GM21423 (cell line): ENCODE measurements at regions not wholly inside any gene's neighbourhood (a gene's known extent, or its start where the extent isn't known, plus 50 kb on each side); places are given as distances from the start of the nearest gene placed in this dataset.
"Not testable (repeated sequence)": the region's sequence is repeated elsewhere in the genome, so short reads cannot be mapped to it uniquely, and the experiment has no call there.

Experiments
- ATAC-seq: cut with Tn5 transposase; IDR thresholded peaks from one replicate; pipeline ENCODE4 v1.9.1; 2021; ENCODE audit warnings: mild to moderate bottlenecking, moderate library complexity; ENCODE audit not compliant: unreplicated experiment

- ATAC-seq: no peak
Observed at GRCh38 chrX:27404366-27404765, 58.8 kb downstream of the PPP4R3C start.

DNA sequence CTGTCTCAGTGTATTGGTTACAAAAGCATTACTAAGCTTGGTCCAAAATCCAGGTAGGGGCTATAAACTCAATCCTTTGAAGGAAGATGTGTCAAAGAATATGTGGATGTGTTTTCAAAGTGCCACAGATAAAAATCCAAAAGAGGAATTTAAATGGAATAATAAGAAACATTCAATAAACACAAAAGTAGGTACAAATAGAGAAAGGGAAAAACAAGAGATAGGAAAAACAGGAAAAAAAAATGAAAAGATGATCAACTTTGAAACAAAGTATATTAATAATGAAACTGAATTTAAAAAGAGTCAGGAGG lies 64.0 kb downstream of the PPP4R3C start:
- no peak for ATAC-seq

GRCh38 chrX:27391623-27392022 lies 71.5 kb downstream of the PPP4R3C start:
- no peak for ATAC-seq

GRCh38 chrX:27381419-27381818 lies 81.7 kb downstream of the PPP4R3C start:
- ATAC-seq: no peak

- ATAC-seq: no peak
Observed at GRCh38 chrX:27380163-27380845, 82.8 kb downstream of the PPP4R3C start.

- no peak for ATAC-seq
Observed at GRCh38 chrX:27354021-27354420, 109.1 kb downstream of the PPP4R3C start.

DNA sequence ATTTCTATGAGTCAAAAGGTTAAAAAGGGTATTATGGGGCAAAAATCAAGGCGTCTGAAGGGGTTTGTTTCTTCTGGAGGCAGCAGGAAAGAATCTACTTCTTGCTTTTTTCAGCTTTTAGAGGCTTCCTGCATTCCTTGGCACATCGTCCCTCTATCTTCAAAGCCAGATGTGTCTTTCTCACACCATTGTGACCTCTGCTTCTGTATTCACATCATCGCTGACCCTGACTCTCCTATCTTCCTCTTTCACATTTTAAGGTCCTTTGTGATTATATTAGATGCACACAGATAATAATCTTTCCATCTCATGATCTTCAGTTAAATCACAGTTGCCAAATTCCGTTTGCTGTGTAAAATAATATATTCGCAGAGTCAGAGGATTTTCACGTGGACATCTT lies 112.7 kb downstream of the PPP4R3C start:
- no peak for ATAC-seq

GRCh38 chrX:27336466-27337091 lies 126.6 kb downstream of the PPP4R3C start:
- no peak for ATAC-seq

- ATAC-seq: no peak
Observed at GRCh38 chrX:27321632-27322031, 141.5 kb downstream of the PPP4R3C start.

DNA sequence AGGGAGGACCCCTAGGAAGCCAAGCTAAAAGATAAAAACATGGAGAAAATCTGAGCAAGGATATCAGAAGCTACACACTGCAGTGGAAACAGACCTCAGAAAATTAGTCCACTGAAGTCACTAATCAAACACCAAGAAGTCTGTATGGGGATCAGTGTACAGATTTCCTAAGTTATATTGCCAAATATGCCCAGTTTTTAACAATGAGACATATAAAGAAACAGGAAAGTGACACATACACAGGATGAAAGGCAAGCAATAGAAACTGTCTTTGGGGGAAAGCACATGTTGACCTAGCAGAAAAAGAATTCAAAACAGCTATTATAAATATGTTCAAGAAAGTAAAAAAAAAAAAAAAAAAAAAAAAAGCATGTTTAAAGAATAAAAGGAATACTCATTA lies 153.7 kb downstream of the PPP4R3C start:
- no peak for ATAC-seq

DNA sequence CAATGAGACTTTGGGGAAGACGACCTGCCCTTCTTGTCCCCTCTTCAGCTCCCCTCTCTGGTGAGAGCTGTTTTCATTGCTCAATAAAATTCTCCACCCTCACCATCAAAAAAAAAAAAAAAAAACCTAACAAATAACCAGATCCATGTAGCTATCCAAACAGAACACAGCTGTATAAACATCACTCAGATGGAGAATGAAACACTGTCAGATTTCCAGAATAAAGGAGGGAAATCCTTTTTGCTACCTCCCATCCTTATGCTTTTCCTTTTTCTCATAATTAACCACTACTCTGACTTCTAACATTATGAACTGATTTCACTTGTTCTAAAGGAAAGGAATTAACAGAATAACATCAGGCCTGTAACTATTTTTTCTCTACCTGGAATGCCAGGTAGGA lies 155.6 kb downstream of the PPP4R3C start:
- no peak for ATAC-seq

GRCh38 chrX:27292552-27292951 lies 170.6 kb downstream of the PPP4R3C start:
- not testable (repeated sequence) for ATAC-seq

DNA sequence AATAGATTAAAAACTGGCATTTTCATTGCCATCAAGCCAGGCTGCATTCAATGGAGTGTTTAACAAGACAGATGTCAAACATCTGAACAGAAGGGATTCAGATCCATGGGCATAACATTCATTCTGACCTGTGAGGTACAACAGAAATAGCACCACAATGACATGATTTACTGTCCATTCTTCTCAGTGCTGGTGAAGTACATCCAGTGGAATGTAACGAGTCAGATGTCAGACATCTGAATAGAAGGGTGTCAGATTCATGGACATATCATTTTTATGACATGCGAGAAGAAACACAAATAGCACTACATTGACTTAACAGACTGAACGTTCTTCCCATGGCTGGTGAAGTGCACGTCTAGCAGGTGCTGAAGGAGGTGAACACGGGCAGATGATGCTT lies 186.4 kb downstream of the PPP4R3C start:
- no peak for ATAC-seq

DNA sequence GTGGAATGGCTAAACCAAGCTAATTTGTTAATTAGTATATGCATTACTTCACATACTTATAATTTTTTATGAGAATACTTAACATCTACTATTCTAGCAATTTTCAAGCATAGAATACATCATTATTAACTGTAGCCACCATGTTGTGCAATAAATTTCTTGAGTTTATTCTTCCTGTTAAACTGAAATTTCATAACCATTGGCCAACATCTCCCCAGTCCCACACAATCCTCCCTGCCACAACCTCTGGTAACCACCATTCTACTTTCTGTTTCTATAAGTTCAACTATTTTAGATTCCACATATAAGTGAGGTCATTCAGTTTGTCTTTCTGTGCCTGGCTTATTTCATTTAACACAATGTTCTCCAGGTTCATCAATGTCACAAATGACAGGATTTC lies 208.5 kb downstream of the PPP4R3C start:
- ATAC-seq: no peak

DNA sequence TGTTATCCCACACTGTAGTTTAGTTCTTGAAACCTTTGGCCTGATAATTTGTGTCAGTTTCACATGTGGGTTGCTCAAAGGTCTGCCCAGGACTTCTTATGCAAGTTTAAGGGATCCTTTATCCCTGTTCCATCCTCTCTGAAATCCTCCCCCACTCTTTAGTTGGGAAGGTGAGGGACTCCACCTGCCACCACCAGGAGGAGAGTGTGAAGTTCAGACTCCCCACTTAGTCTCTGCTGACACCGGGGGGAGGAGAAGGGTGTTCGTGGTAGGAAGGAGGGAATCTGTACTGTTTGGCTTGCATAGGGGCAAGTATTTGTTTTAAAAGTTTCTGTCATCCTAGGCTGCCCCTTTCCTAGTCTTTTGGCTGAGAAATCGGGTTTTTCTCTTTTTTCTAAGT lies 211.8 kb downstream of the PPP4R3C start:
- ATAC-seq: no peak

DNA sequence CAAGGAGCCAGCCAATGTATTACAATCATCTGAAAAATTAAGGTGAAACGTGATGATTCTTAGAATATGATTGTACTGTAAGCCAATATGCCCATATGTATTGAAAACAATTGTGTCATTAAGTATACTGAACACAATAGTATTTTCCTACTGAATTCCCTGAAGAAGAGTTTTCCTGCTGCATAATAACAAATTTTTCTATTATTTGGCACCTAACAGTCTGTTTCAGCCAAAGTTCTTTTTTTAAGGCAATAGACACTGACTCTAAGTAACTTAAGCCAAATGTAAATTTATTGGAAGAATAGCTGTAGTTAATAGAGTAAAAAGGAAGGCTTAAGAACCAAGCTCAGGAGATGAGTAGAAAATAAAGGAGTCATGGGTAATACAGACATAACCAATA lies 220.6 kb downstream of the PPP4R3C start:
- no peak for ATAC-seq

GRCh38 chrX:27241981-27242380 lies 221.2 kb downstream of the PPP4R3C start:
- no peak for ATAC-seq

DNA sequence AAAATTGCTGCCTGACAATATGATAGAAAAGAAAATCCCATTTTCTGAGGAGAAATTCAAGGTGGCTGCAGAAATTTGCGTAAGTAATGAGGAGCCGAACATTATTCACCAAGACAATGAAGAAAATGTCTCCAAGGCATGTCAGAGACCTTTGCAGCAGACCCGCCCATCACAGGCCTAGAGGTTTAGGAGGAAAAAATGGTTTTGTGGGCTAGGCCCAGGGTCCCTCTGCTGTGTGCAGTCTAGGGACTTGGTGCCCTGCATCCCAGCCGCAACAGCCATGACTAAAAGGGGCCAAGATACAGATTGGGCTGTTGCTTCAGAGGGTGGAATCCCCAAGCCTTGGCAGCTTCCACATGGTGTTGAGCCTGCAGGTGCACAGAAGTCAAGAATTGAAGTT lies 223.1 kb downstream of the PPP4R3C start:
- not testable (repeated sequence) for ATAC-seq

DNA sequence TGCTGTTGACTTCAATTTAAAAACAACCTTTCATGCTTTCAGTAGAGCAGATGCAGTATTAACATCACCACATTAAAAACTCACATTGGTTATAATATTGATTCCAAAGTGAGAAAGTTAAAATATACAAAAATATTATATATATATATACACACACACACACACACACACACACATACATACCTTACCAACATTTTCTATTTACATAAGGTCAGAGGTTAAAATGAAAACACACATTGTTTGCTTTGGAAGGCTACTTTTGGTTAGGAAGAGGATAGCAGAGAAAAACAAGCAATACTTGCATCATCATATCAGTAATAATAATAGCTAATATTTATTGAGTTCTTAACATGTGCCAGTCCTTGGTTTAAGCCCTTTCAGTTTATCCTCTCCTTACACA lies 226.5 kb downstream of the PPP4R3C start:
- ATAC-seq: no peak

- no peak for ATAC-seq
Observed at GRCh38 chrX:27229721-27230120, 233.4 kb downstream of the PPP4R3C start.

GRCh38 chrX:27222661-27223060 lies 240.5 kb downstream of the PPP4R3C start:
- no peak for ATAC-seq

DNA sequence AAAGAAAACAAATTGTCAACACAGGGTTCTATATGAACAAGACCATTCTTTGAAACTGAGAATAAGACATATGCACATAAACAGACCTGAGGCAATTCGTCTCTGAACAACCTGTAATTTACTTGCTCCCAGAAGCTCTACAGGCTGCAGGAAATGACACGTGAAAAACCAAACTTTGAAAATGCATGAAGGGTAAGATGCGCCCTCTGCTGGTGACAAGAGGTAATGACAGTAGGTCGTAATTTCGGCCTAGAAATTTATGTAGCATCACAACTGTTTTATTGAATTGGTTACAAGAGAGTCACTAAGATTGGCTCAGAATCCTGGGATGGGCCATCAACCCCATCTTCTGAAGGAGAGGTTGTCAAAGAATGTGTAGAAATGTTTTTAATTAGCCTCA lies 276.5 kb downstream of the PPP4R3C start:
- ATAC-seq: no peak

DNA sequence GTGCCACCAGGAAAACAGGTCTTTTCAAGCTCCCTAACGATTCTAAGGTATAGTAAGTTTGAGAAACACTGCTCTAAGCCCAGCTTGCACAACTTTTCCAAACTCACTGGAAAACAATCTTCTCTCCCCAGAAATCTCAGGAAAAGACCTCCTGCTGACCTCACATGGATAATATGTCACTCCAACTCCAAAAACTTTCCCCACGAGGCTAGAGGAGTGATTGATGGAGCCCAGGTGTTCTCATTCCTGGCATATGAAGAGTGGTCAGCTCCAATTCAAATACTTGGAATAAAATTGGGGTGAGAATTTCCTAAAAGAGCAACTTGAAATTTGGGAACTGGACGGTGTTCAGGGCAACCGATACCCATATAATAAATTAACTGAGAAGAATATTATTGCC lies 299.9 kb downstream of the PPP4R3C start:
- ATAC-seq: no peak
